DND-41 (cell line): ENCODE measurements at regions not wholly inside any gene's neighbourhood (a gene's known extent, or its start where the extent isn't known, plus 50 kb on each side); places are given as distances from the start of the nearest gene placed in this dataset.
"Not testable (repeated sequence)": the region's sequence is repeated elsewhere in the genome, so short reads cannot be mapped to it uniquely, and the experiment has no call there.

ENCODE experiments used
- ATAC-seq: fragments of 200-7000 bp; cut with Tn5 transposase; 3 replicates; pipeline ENCODE4 v1.9.1; 2021; ENCODE audit warnings: low read depth; ENCODE audit not compliant: insufficient read depth
- DNase-seq: peaks from one replicate; pipeline ENCODE4 v3.0.0-alpha.2; 2020
- H2AFZ ChIP-seq: 2 replicates; pipeline ENCODE4 v1.6.0; 2012; ENCODE audit warnings: low read depth, low read length
- H3K27ac ChIP-seq: 2 replicates; pipeline ENCODE4 v1.5.1; 2012; ENCODE audit warnings: low read length, inconsistent platforms
- H3K27me3 ChIP-seq: fragments of 200-600 bp; sonication (generic); 2 replicates; pipeline ENCODE4 v1.6.0; 2012; ENCODE audit warnings: low read length, mild to moderate bottlenecking, inconsistent platforms; ENCODE audit not compliant: insufficient read depth, poor library complexity
- H3K36me3 ChIP-seq: 2 replicates; pipeline ENCODE4 v1.5.1; 2012; ENCODE audit warnings: low read length, inconsistent platforms; ENCODE audit not compliant: insufficient read depth
- H3K4me1 ChIP-seq: 2 replicates; pipeline ENCODE4 v1.5.1; 2012; ENCODE audit warnings: mild to moderate bottlenecking, low read length; ENCODE audit not compliant: insufficient read depth
- H3K4me2 ChIP-seq: 2 replicates; pipeline ENCODE4 v1.6.0; 2012; ENCODE audit warnings: mild to moderate bottlenecking, moderate library complexity, low read length, inconsistent platforms; ENCODE audit not compliant: insufficient read depth
- H3K4me3 ChIP-seq, 2 experiments: fragments of 200-600 bp in 1 of 2; shearing (Covaris generic) in 1 of 2; 2 replicates each; pipeline ENCODE4 v1.5.1; 2012 to 2016; ENCODE audit warnings: inconsistent platforms in 2 of 2, low read length in 2 of 2, mild to moderate bottlenecking in 2 of 2, low read depth in 1 of 2, moderate library complexity in 1 of 2
- H3K79me2 ChIP-seq: 2 replicates; pipeline ENCODE4 v1.6.0; 2012; ENCODE audit warnings: low read length, inconsistent platforms; ENCODE audit not compliant: insufficient read depth
- H3K9ac ChIP-seq: 2 replicates; pipeline ENCODE4 v1.6.0; 2012; ENCODE audit warnings: low read depth, mild to moderate bottlenecking, inconsistent platforms, low read length, moderate library complexity
- H3K9me3 ChIP-seq: 2 replicates; pipeline ENCODE4 v1.5.1; 2012; ENCODE audit warnings: low read length, moderate library complexity, mild to moderate bottlenecking, inconsistent platforms; ENCODE audit not compliant: insufficient read depth, severe bottlenecking
- H4K20me1 ChIP-seq: 2 replicates; pipeline ENCODE4 v1.6.0; 2012; ENCODE audit warnings: low read length; ENCODE audit not compliant: insufficient read depth
- CTCF ChIP-seq: IDR thresholded peaks from 2 replicates; pipeline ENCODE4 v1.5.1; 2012; ENCODE audit warnings: borderline replicate concordance, low read length, moderate library complexity, mild to moderate bottlenecking; ENCODE audit not compliant: poor library complexity, severe bottlenecking; ENCODE audit errors: extremely low read depth
- EZH2 ChIP-seq: IDR thresholded peaks from 3 replicates; pipeline ENCODE4 v1.6.1; 2012; ENCODE audit warnings: borderline replicate concordance, low read depth, mild to moderate bottlenecking, moderate library complexity, low read length, inconsistent platforms; ENCODE audit not compliant: severe bottlenecking

DNA sequence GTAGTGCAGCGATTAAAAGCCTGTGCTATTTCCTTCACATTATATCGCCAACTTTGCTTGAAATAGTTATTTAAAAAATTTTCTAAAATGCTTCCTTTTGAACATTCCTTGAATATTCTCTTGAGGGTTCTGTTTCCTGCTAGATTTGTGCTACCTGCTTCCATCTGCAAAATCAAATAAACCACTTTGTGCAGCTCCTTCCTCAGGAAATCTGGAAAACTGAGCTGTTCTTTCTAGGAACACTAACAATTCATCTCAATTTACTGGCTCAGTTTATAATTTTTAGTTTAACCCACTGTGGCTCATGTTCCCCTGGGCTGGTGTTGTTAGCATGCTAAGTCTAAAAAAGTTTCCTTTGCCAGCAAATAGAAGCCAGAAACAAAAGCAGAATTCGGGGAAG, 88.1 kb upstream of the LCORL start:
- ATAC-seq (no peak), DNase-seq (no peak)
- Histone ChIP-seq H3K36me3 (no peaks in the 10 kb centered on the region), H3K79me2 (no peaks in the 10 kb centered on the region), H2AFZ (no peak overlapping the region), H3K4me3 (no peak overlapping the region), H3K4me1 (no peaks in the 10 kb centered on the region), H3K4me2 (no peak overlapping the region), H3K27me3 (no peaks in the 10 kb centered on the region), H3K9me3 (no peaks in the 10 kb centered on the region), H3K27ac (no peak overlapping the region), H4K20me1 (no peaks in the 10 kb centered on the region), H3K9ac (no peak overlapping the region)
- TF ChIP-seq EZH2 = no peak
- no peak for TF ChIP-seq CTCF

DNA sequence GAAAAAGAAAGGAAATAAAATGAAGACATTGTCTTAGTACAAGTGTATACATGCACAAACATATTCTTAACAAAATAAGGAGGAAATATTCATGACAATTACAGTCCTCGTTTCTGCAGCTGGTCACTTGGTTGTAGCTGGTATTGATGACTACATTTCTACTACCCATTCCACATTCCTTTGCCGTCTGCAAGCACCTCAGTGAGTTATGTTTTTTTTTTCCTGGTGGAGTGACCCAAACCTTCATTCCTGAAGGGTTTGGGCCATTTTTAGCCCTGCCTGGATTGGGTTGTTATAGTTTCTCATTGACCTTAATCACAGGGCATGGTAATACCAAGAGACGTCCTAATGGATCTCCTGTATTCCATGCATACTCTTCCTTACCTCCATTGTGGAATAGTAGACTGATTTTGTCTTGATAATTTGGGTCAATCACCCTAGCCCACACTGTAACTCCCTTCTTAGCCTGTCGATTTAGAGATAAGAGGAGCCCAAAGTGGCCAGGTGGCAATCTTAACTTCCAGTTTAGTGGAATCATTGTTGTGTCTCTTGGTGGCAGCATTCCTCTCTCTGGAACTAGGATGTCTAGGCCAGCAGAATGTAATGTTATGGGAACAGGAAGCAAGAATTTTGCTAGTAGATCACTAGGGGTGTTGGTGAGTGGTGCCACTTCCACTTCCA, 86.4 kb upstream of the LCORL start:
- DNase-seq, H3K79me2 ChIP-seq, H3K9me3 ChIP-seq, H2AFZ ChIP-seq, ATAC-seq, H3K36me3 ChIP-seq, H3K27ac ChIP-seq, H3K27me3 ChIP-seq, H3K4me2 ChIP-seq, H4K20me1 ChIP-seq, H3K4me1 ChIP-seq, H3K9ac ChIP-seq, H3K4me3 ChIP-seq: not testable (repeated sequence)

GRCh38 chr4:18106620-18107019, 85.1 kb upstream of the LCORL start:
- no peak overlapping the region for H2AFZ ChIP-seq
- H4K20me1 ChIP-seq = no peaks in the 10 kb centered on the region
- no peak overlapping the region for H3K9ac ChIP-seq
- no peak overlapping the region for H3K4me3 ChIP-seq
- no peak overlapping the region for H3K27ac ChIP-seq
- H3K4me1 ChIP-seq = no peaks in the 10 kb centered on the region
- no peaks in the 10 kb centered on the region for H3K79me2 ChIP-seq
- TF ChIP-seq EZH2 = no peak
- TF ChIP-seq CTCF = no peak
- H3K36me3 ChIP-seq = no peaks in the 10 kb centered on the region
- H3K9me3 ChIP-seq = no peaks in the 10 kb centered on the region
- ATAC-seq (no peak), DNase-seq (no peak)
- H3K4me2 ChIP-seq = no peak overlapping the region
- no peaks in the 10 kb centered on the region for H3K27me3 ChIP-seq

- DNase-seq = no peak
- H3K4me2 ChIP-seq = no peak overlapping the region
- no peak for ATAC-seq
Measured at GRCh38 chr4:18105030-18106011, 83.8 kb upstream of the LCORL start.

More at GRCh38 chr4:18105030-18106011, 83.8 kb upstream of the LCORL start:
- Histone ChIP-seq H3K4me3 (no peak overlapping the region), H3K27ac (no peak overlapping the region), H2AFZ (no peak overlapping the region), H3K36me3 (no peaks in the 10 kb centered on the region), H3K4me1 (no peaks in the 10 kb centered on the region), H3K9me3 (no peaks in the 10 kb centered on the region), H4K20me1 (no peaks in the 10 kb centered on the region), H3K79me2 (no peaks in the 10 kb centered on the region), H3K27me3 (no peaks in the 10 kb centered on the region), H3K9ac (no peak overlapping the region)
- TF ChIP-seq EZH2 (no peak), CTCF (no peak)
